ENCODE measurements at regions not wholly inside any gene's neighbourhood (a gene's known extent, or its start where the extent isn't known, plus 50 kb on each side); places are given as distances from the start of the nearest gene placed in this dataset.

DNA sequence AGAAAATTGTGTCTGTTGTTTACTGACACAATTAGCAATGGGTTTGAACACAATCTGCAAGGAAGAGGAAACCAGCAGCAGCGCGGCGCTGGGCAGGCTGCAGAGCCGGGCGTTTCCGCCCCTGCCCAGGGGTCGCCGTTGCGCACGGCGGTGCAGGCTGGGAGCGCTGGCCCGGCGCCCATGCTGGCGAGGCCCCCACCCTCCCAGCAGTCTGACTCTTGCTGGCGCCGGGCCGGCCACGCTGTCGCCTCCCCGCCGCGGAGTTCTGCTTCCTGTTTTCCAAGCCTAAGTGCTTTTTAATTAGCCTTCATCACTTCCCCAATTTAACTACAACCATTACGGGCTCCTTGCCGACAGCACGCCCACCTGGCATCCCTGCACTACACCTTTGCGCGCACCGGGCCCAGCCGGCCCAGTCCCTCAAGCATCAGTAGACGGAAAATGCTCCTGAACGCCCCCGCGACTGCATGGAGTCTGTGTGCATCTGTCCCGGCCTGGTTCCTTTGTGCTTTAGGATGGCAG, 212.1 kb downstream of the GXYLT1 start:
- Mint-ChIP-seq H3K9me3 (no peaks in the 10 kb centered on the region), H3K27ac (no peak overlapping the region), H3K4me3 (peak overlapping the region; percentile 71), H3K27me3 (peaks cover 33% of the 10 kb centered on the region), H3K36me3 (ENCODE audit: low read depth) (no peaks in the 10 kb centered on the region), H3K4me1 (ENCODE audit: low read depth) (peaks cover 24% of the 10 kb centered on the region)

DNA sequence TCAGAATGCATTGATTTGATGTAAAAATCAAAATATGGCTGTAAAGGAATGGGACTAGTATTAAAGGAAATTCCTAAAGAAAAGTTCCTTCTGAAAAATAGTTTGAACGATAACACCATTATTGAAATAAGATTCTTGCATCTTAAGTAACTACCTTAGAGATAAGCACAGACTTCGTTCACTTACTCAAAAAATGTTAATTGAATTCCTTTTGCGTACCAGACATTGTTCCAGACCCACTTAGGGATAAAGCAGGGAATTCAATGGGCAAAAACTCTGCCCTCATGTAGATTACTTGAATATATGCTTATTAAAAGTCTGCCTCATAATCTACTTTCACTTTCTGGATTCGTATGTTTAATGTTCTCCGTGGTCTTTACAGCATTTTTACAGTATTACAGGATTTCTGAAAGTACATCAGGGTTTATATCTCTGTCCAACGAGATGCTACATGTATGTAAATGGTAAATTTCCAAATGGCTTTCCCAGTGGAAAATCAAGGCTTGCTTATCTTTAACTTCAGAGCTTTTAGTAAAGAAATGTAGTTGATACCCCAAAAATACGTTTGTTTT, 213.7 kb downstream of the GXYLT1 start:
- peak overlapping the region; percentile 49 for H3K4me3 Mint-ChIP-seq
- peaks cover 24% of the 10 kb centered on the region for H3K4me1 Mint-ChIP-seq (ENCODE audit: low read depth)
- H3K36me3 Mint-ChIP-seq (ENCODE audit: low read depth) = no peaks in the 10 kb centered on the region
- no peaks in the 10 kb centered on the region for H3K9me3 Mint-ChIP-seq
- no peak overlapping the region for H3K27ac Mint-ChIP-seq
- H3K27me3 Mint-ChIP-seq = peaks cover 30% of the 10 kb centered on the region

DNA sequence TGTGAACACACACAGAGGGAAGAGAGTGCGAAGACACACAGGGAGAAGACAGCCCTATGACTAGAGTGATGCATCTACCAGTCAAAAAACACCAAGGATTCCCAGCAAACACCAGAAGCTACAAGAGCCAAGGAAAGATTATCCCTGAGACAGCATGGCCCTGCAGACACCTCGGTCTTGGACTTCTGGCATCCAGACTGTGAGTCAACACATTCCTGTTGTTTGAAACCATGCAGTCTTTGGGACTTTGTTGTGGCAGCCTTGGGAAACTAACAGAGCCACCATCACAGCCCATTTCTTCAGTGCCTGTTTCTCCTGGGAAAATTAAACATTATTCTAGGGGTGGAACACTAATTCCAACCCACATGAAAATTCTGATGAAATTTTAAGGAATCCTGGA, 220.6 kb downstream of the GXYLT1 start:
- Mint-ChIP-seq H3K4me1 (ENCODE audit: low read depth) (no peaks in the 10 kb centered on the region), H3K36me3 (ENCODE audit: low read depth) (no peaks in the 10 kb centered on the region), H3K4me3 (no peak overlapping the region), H3K9me3 (no peaks in the 10 kb centered on the region), H3K27me3 (peaks cover 13% of the 10 kb centered on the region), H3K27ac (no peak overlapping the region)

DNA sequence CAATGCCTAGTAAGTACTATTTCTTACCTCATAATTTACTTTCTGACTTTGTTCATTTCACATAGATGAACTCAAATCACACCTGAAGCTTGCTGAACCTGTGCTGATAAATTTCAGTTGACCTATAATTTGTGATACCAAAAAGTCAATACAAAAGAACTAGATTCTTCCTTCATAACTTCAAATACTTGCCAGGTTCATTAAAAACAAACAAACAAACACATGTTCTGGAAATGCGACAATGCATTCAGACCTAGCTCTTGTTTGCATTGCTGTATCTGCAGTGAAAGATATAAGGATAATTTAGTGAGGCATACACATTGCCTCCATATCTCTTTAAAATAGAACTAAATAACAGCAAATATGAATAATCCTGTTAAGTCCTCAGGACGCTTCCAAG, 221.3 kb downstream of the GXYLT1 start:
- H3K27ac Mint-ChIP-seq = no peak overlapping the region
- peaks cover 13% of the 10 kb centered on the region for H3K27me3 Mint-ChIP-seq
- H3K4me3 Mint-ChIP-seq = no peak overlapping the region
- H3K9me3 Mint-ChIP-seq = no peaks in the 10 kb centered on the region
- H3K4me1 Mint-ChIP-seq (ENCODE audit: low read depth) = no peaks in the 10 kb centered on the region
- no peaks in the 10 kb centered on the region for H3K36me3 Mint-ChIP-seq (ENCODE audit: low read depth)

DNA sequence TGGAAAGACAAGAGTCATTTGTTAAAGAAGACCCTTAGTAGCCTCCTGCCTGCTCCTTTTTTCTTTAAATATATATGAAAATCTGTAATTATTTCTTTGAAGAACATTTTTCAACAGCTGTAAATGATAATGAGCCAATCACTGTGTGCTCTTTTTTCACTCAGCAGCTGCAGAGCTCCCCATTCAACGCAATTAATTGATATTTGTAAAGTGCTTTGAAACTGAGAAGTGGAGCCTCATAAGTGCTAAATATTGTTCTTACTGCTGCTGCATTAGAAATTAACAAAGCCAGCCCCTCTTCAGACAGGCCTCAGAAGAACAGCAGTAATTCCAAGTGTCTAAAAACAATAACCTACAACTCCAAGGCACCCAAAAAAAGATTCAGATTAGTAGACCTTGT, 224.3 kb downstream of the GXYLT1 start:
- H3K36me3 Mint-ChIP-seq (ENCODE audit: low read depth) = no peaks in the 10 kb centered on the region
- no peak overlapping the region for H3K4me3 Mint-ChIP-seq
- H3K4me1 Mint-ChIP-seq (ENCODE audit: low read depth) = no peaks in the 10 kb centered on the region
- H3K9me3 Mint-ChIP-seq = no peaks in the 10 kb centered on the region
- H3K27me3 Mint-ChIP-seq = peaks cover 9% of the 10 kb centered on the region
- no peak overlapping the region for H3K27ac Mint-ChIP-seq

DNA sequence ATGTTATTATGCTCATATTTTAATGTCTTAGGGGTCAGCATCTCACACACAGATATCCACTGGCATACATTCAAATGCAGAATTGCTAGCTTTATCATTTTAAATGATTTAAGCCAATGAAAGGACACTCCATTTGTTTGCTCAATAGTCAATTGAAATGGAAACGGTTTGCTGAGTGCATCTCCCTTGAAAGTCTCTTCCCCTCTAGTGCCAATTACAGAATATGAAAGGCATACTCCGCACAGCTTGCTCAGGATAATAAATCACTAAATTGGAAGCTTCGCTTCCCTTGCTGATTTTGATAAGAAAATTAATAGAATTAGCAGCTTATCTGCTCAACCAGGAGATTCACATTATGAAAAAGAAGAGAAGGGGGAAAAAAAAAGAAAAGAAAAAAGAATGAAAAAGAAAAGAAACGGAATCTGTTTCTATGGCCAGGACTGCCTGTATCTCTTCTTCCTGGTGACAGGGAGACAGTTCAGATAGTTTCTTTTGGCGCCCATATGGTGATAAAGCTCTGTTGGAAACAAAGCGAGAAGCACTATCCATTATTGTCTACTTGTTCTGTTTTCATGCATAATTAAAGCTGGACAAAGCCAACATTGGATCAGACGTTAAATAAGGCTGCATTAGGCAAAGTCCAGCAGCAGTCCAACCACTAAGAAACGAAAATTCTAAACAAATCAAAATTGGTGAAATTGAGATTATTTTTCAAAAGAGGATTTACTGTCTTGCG, 225.0 kb downstream of the GXYLT1 start:
- Mint-ChIP-seq H3K27ac (no peak overlapping the region), H3K36me3 (ENCODE audit: low read depth) (no peaks in the 10 kb centered on the region), H3K4me1 (ENCODE audit: low read depth) (no peaks in the 10 kb centered on the region), H3K4me3 (no peak overlapping the region), H3K9me3 (no peaks in the 10 kb centered on the region), H3K27me3 (peaks cover 9% of the 10 kb centered on the region)

DNA sequence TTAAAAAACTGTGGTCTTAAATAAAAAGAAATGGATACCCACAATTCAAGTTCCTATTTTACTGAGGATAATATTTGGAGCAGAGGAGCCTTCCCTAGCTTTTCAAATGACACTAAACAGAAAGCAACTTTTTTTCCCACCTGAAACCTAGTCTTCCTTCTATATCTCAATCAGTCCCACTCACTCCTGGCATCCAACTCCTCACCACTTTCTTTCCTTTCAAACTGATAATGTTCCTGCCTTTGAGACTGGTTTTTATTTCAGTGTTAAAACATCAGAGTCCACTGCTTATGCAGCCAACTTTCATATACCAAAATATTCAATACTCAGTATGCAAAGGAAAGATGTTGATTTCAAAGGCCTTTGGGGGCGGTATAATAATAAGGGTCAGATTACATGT, 225.6 kb downstream of the GXYLT1 start:
- H3K4me3 Mint-ChIP-seq = no peak overlapping the region
- no peaks in the 10 kb centered on the region for H3K9me3 Mint-ChIP-seq
- no peaks in the 10 kb centered on the region for H3K36me3 Mint-ChIP-seq (ENCODE audit: low read depth)
- H3K27ac Mint-ChIP-seq = no peak overlapping the region
- H3K27me3 Mint-ChIP-seq = peaks cover 9% of the 10 kb centered on the region
- no peaks in the 10 kb centered on the region for H3K4me1 Mint-ChIP-seq (ENCODE audit: low read depth)

DNA sequence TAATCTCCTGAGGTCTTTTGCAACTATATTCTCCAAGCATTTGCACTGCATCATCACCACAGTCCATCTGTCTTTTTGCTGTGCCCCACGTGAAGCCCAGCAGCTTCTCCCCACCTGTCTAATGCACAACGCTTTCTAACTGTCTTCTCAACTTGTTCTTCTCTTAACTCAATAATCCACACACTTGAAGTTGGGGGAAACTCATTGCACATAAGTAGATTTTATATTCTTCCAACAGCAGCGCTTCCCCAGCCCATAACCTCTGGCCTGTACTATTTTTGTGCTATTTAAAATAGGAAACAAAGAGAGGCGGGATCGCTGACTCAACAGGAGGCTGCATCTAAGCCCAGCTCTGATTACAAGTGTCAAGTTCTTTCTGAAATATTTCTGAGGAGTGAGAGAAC, 226.7 kb downstream of the GXYLT1 start:
- H3K4me1 Mint-ChIP-seq (ENCODE audit: low read depth) = no peaks in the 10 kb centered on the region
- H3K9me3 Mint-ChIP-seq = no peaks in the 10 kb centered on the region
- H3K27me3 Mint-ChIP-seq = peaks cover 4% of the 10 kb centered on the region
- H3K4me3 Mint-ChIP-seq = no peak overlapping the region
- no peaks in the 10 kb centered on the region for H3K36me3 Mint-ChIP-seq (ENCODE audit: low read depth)
- H3K27ac Mint-ChIP-seq = no peak overlapping the region

DNA sequence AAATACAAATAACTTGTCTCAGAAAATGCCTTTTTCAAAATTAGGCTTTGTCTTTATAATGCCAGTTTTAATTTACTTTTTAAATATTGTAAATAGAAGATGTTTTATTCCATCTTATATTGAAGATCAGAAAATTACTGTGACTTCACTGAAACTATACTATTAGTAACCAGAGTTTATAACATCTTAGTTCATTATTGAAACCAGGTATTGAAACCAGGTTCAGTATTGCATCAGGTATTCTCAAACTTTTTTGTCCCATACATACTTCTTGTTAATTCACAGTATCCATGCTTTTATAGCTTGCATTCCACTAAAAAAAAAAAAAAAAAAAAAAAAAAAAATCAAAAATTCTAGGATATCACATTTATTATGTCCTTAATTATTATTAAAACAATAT, 227.5 kb downstream of the GXYLT1 start:
- H3K27ac Mint-ChIP-seq = no peak overlapping the region
- H3K4me1 Mint-ChIP-seq (ENCODE audit: low read depth) = no peaks in the 10 kb centered on the region
- no peaks in the 10 kb centered on the region for H3K36me3 Mint-ChIP-seq (ENCODE audit: low read depth)
- H3K27me3 Mint-ChIP-seq = peaks cover 3% of the 10 kb centered on the region
- H3K4me3 Mint-ChIP-seq = no peak overlapping the region
- H3K9me3 Mint-ChIP-seq = no peaks in the 10 kb centered on the region

DNA sequence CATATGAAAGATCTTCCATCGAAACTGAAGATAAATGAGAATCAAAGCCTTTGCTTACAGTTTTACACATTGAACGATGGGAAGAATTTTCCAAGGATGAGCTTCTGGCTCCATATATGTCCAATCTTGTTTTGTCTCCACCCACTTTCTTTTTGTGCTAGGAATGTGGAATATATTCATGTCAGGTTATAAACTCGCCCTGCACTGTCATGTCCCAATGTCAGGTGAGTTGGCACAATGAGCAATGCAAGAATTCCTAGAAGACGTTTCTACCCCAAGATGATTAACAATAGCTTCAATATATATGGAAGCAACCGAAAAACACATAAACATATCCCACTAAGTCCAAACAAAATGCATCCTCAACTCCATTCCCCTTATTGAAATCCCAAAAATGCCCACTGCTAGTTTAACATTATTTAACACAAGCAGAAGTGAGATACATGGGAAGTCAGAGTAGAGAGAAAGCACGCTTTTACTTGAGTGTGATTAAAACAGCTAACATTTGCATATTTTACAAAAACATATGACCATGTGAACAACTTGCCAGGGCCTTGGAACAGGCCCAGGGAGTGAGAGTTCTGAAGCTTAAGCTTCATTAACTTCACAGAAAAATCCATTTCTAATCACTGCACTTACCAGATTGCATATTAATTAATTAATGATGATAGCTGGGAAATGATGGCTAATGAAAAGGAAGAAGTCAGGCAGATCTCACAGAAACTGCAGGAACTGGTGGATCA, 233.9 kb downstream of the GXYLT1 start:
- H3K27ac Mint-ChIP-seq = no peak overlapping the region
- no peak overlapping the region for H3K4me3 Mint-ChIP-seq
- H3K27me3 Mint-ChIP-seq = peaks cover 3% of the 10 kb centered on the region
- no peaks in the 10 kb centered on the region for H3K9me3 Mint-ChIP-seq
- no peaks in the 10 kb centered on the region for H3K4me1 Mint-ChIP-seq (ENCODE audit: low read depth)
- no peaks in the 10 kb centered on the region for H3K36me3 Mint-ChIP-seq (ENCODE audit: low read depth)

DNA sequence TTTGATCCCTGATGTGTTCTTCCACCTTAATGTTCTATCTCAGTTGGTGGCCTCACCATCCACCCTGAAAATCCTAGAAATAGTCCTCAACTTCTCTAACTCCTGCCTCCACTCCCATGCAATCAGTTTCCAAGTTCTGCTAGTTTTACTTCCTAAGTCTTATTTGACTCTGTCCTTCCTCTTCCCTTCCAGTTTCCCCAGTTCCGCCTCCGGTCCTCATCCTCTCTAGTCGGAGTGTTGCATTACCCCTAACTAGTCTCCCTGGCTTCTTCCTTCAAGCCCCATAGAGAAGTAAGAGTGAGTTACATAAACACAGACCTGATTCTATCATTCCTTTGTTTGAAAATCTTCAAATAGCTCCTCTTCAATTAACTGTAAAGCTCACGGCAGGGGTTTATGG, 236.5 kb downstream of the GXYLT1 start:
- Mint-ChIP-seq H3K4me3 (no peak overlapping the region), H3K36me3 (ENCODE audit: low read depth) (no peaks in the 10 kb centered on the region), H3K27ac (no peak overlapping the region), H3K27me3 (peaks cover 3% of the 10 kb centered on the region), H3K4me1 (ENCODE audit: low read depth) (no peaks in the 10 kb centered on the region), H3K9me3 (no peaks in the 10 kb centered on the region)

DNA sequence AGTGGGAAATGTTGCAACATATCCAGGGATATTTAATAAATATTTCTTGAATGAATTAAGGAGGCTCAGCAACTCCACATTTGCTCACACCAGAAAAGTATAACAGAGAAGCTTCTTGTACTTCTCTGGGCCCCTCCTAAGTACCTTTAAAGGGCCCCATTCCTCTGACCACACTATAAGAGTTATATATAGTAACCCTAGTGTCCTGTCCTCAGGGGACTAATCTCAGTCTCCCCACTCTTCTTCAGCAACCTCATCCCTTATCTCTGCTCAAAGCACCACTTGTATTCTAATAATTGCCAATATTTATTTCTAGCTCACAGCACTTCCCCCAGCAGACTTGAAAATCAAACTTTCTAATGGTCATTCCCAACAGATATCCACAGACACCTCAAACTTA, 237.1 kb downstream of the GXYLT1 start:
- Mint-ChIP-seq H3K4me3 (no peak overlapping the region), H3K9me3 (no peaks in the 10 kb centered on the region), H3K27ac (no peak overlapping the region), H3K36me3 (ENCODE audit: low read depth) (no peaks in the 10 kb centered on the region), H3K27me3 (peaks cover 3% of the 10 kb centered on the region), H3K4me1 (ENCODE audit: low read depth) (no peaks in the 10 kb centered on the region)

DNA sequence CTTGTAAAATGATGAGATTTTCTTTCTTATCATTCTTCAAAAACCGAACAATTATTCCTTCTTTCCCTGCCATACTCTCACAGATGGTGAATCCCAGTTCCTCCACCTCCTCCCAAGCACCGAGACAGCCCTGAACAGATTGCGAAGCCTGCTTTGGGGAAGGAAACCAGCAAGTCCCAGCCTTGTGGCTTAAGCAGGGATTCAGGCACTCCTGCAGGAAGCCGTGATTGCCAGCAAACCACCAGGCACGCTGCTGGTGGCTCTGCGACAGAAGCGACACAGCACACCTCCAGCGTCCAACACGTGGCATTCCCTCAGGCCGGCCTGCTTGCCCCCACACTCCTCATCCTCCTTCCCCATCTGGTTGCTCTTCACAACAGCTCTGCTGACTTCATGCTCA, 237.7 kb downstream of the GXYLT1 start:
- Mint-ChIP-seq H3K4me1 (ENCODE audit: low read depth) (no peaks in the 10 kb centered on the region), H3K9me3 (no peaks in the 10 kb centered on the region), H3K27ac (no peak overlapping the region), H3K36me3 (ENCODE audit: low read depth) (no peaks in the 10 kb centered on the region), H3K4me3 (no peak overlapping the region), H3K27me3 (peaks cover 3% of the 10 kb centered on the region)

DNA sequence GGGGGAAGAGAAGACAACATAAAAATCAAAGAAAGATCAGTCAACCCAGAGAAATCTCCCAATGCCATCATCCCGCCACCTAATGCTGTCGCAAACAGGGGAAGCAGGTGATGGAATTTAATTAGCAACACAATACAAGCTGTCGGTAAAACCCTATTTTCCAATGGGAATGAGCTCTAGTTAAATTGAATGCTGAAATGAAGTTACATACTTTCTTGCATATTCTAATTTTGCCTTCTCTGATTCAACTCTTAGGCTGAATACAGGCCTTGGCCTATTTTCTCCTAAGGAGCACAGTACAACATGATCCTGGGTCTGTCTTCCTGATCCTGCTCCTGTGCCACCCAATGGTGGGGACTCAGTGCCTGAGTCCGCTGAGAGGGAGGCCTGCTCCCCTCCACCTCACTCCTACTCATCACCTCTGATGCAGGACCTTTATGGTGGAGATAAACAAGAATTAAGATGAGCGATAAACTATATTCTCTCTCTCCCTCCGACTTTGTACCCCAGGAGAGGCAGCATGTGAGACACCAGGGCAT, 238.8 kb downstream of the GXYLT1 start:
- Mint-ChIP-seq H3K36me3 (ENCODE audit: low read depth) (no peaks in the 10 kb centered on the region), H3K9me3 (no peaks in the 10 kb centered on the region), H3K4me3 (no peak overlapping the region), H3K27me3 (peaks cover 3% of the 10 kb centered on the region), H3K27ac (no peak overlapping the region), H3K4me1 (ENCODE audit: low read depth) (no peaks in the 10 kb centered on the region)

DNA sequence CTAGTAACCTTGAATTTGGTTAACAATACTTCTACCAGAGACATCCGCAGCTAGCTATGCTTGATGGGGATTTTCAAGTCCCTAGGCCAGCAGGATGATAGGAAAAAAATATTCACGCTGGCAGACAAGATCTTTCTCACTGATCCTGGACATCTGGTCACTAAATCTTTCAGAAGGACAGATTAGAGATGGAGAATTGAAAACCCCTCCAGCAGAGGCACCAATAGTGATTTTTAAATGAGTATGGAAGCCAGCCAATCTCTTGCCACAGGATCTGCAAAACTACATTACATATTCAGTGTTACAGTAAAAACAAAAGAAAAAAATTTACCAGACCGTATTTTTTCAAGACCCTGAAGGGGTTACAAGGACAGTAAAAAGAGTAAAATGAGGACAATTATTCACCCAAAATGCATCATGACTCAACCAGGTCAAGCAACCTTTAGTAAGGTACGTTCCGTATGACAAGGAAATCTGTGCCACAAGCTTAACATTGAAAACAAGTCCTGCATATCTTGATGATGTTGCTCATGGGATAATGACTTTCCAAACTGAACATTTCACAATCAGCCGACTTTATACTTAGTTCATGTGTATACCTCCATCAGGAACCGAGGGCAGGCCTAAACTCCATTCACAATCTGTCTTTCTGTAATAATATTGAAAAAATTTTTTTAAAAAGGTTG, 239.5 kb downstream of the GXYLT1 start:
- no peak overlapping the region for H3K4me3 Mint-ChIP-seq
- no peak overlapping the region for H3K27ac Mint-ChIP-seq
- no peaks in the 10 kb centered on the region for H3K4me1 Mint-ChIP-seq (ENCODE audit: low read depth)
- H3K36me3 Mint-ChIP-seq (ENCODE audit: low read depth) = no peaks in the 10 kb centered on the region
- no peaks in the 10 kb centered on the region for H3K9me3 Mint-ChIP-seq
- H3K27me3 Mint-ChIP-seq = peaks cover 8% of the 10 kb centered on the region
